ENCODE measurements at regions not wholly inside any gene's neighbourhood (a gene's known extent, or its start where the extent isn't known, plus 50 kb on each side); places are given as distances from the start of the nearest gene placed in this dataset.
"Not testable (repeated sequence)": the region's sequence is repeated elsewhere in the genome, so short reads cannot be mapped to it uniquely, and the experiment has no call there.

- DNase-seq: no peak
These were observed 251.4 kb downstream of the SOX9 start for GRCh38 chr17:72372185-72372584.

DNA sequence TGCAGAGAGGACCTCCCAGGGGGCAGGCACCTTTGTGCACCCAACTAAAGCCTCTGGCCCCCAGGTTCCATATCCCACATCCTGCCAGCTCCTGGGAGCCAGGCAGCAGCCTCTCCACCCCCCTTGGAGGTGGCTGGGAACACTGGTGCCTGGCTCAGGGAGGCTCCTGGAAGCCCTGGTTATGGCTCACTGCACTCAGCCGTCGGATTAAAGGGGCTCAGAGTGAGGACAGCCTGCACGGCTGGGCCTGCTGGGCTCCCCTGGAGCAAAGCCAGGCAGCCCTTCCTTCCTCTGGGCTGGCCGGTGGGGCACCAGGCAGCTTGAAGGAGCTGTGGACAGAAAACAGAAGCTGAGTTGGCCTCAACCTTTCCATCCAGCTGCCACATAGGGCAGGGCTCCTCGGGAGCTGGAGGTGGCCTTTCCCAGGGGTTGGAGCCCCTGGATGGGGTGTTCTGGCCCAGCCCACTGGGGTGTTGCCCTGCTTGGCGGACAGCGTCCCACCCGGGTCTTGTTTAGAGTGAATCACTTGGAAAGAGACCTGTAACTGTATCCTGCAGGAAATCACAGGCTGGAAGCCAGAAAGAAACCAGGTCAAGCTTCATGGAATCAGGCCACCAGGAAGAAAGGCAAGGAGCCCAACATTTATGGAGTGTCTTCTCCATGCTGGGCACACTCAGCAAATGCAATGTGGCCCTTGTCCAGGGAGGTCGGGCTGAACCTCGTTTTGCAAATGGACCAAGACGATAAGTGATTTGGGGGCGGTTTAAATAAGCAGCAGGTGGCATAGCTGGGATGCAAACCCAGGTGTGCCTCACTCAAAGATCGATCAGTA lies 253.3 kb downstream of the SOX9 start:
- peak in 1 of 2 experiments; percentile 23 for DNase-seq

GRCh38 chr17:72376526-72377345 lies 255.9 kb downstream of the SOX9 start:
- peak in 1 of 2 experiments; percentile 36 for DNase-seq

- DNase-seq: peak; percentile 93 to 97
These were observed 257.9 kb downstream of the SOX9 start for GRCh38 chr17:72378414-72379390.

DNA sequence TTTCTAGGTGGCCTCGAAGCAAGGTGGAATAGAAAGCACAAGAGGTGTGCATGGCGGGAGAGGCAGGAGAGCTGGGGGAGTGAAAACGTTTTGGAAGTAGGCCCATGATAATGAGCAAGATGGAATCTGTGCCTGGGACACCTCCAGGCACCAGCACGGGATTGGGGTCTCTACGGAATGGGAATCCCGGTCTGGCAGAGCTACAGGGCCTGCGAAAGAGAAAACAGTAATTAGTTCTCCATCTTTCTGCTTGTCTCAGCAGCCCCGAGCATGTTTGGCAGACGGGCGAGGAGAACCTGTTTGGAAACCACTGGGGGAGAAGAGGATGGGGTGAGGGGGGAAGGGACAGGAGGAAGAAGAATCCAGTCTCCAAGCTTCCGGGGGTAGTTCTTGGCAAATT lies 258.7 kb downstream of the SOX9 start:
- peak in 1 of 2 experiments; percentile 46 for DNase-seq

DNA sequence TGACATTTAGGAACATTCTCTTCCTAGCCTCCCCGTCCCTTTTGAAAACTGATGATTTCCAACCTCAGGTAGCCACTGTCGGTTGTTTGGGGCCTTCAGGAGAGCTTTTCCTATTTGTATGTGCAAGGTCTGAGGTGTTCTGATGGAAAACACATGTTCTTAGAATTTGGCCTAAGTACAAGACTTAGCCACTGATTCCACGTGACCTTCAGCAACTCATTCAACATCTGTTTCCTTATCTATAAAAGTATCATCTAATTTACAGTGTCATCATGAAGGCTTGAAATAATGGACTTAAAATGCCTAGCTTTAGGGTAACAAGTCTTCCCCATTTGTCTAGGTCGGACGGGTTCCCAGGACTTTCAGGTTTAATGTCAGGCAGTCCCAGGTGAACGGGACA lies 259.3 kb downstream of the SOX9 start:
- DNase-seq: no peak

DNA sequence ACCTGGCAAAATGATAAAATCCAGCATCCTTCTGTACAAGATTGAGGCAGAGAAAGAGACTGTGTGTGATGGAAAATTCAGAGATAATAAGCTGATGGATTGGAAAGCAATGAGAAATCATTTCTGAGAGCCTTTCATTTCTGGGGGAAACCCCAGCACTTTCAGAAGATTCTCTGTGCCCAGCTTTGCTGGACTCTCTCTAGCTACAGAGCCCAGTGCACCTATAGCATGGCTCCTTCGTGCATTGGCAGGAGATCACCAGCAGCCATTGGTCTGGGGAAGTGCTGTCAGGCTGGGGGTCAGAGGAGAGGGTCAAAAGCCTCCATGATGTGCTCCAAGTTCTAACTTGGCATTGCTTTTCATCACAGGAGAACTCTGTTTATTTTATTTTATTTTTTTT lies 259.9 kb downstream of the SOX9 start:
- DNase-seq: no peak

DNA sequence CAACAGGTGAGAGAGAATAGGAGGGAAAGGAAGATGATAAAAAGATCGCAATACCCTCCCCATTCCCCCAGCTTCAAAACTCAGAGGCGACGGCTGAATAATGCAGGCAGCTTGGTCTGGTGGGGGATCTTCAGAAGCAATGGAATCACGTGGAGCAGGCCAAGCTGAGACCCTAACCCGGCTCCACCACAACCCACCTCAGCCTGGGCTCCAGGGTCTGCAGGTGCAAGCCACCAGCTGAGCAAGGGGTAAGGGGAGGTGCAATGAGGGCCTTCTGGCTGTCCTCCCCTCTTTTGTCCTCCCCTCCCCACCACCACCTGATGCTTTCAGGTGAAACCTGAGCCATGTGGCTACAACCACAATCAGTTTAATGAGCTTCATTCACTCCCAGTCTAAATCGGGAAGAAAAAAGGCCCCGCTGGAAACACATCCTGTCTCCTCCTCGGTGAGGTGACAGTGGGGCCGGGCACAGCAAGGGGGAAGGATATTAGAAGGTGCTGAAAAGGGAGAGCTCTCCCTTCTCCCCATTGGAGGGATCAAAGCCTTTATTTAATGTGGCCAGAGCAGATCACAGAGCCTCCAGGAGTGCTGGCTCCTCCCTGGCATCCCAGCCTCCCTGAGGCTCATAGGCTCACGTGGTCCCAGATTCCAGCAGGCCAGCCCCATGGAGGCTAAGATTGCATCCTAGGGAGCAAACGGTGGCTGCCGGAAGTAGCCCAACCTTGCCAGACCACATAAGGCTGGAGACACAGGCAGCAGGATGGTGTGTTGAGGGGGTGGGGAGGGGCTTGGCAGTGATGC lies 261.0 kb downstream of the SOX9 start:
- DNase-seq: peak; percentile 89 to 94

- DNase-seq: no peak
These were observed 262.3 kb downstream of the SOX9 start for GRCh38 chr17:72382971-72383722.

- no peak for DNase-seq
These were observed 264.7 kb downstream of the SOX9 start for GRCh38 chr17:72385475-72385874.

GRCh38 chr17:72386173-72386572 lies 265.4 kb downstream of the SOX9 start:
- DNase-seq: not testable (repeated sequence)

GRCh38 chr17:72386619-72387237 lies 265.9 kb downstream of the SOX9 start:
- peak in 1 of 2 experiments; percentile 27 for DNase-seq

DNA sequence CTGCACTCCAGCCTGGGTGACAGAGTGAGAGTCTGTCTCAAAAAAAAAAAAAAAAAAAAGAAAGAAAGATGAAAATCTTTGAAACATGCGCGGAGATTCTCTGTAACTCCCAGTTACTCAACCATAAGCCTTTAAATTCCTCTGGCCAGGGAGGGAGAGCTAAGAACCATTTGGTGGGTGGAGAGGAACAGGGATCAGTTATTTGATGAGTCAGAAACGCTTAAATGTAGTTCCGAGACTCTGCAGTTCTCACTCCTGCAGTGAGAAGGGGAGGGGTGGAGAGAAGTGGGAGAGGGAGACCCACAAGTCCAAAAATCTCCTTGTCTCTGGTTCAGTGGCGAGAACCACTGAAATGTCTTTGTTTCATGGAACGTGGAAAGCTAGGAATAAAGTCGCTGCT lies 266.7 kb downstream of the SOX9 start:
- no peak for DNase-seq

GRCh38 chr17:72387969-72388368 lies 267.1 kb downstream of the SOX9 start:
- DNase-seq: no peak

- no peak for DNase-seq
These were observed 268.1 kb downstream of the SOX9 start for GRCh38 chr17:72388765-72389473.

DNA sequence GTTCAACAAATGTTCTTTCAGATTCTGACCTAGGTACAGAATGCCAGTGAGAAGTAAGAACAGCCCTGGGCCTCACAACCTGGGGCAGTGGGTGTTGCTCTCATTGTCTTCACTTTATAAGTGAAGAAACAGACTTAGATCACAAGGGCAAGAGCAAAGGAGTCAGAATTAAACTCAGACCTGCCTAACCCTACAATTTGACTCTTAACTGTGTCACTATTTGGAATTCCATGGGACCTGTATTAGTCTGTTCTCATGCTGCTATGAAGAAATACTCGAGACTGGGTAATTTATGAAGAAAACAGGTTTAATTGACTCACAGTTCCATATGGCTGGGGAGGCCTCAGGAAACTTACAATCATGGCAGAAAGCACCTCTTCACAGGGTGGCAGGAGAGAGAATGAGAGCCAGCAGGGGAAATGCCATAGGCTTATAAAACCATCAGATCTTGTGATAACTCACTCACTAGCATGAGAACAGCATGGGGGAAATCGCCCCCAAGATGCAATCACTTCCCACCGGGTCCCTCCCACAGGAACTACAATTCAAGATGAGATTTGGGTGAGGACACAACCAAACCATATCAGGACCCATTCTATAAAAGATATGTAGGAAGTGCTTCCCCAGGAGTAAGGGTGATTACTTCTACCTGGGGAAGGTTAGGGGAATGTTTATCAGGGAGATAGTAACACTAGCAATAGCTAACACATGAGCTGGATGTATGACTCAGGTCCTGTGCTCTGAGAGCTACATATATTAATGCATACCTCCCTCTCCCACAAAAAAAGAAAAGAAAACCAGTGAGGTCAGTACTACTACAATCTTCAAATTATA lies 270.1 kb downstream of the SOX9 start:
- no peak for DNase-seq

GRCh38 chr17:72392056-72393010 lies 271.5 kb downstream of the SOX9 start:
- DNase-seq: no peak

DNA sequence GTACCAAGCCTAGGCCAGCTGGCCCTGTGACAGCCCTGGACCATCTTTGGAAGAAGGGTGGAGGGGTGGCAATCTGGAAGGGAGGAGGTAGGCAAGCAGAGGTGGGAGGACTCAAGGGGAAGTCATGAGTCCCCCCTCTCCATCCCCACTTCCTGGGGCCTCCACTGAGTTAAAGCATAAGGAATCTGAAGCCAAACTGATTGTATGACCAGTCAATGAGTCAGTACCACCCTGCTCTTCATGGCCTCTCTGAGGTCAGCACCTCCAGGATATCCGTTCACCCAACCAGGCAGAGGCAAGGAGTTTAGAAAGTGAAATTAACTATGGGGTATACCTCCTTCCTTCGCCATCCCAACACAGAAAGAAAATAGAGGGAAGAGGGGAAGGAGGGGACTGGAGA lies 272.7 kb downstream of the SOX9 start:
- DNase-seq: no peak

Data from NCI-H2081 (cell line).